IMR-90 (cell line): ENCODE measurements at regions not wholly inside any gene's neighbourhood (a gene's known extent, or its start where the extent isn't known, plus 50 kb on each side); places are given as distances from the start of the nearest gene placed in this dataset.

ENCODE experiments used
- ATAC-seq: fragments of 200-7000 bp; cut with Tn5 transposase; 2 replicates; pipeline ENCODE4 v1.9.1; 2020; ENCODE audit warnings: low read depth, mild to moderate bottlenecking, moderate library complexity
- BruUV-seq: library from RNA; stranded (reverse); fragments of 400-500 nt; replicated peaks from 2 replicates; lab custom pipeline; 2021; lab: Mats Ljungman, UMichigan
- CTCF ChIA-PET: fragments of 300-600 bp; formaldehyde crosslinking; extraction: SDS; loops from one replicate; lab custom pipeline; 2021; ENCODE audit warnings: antibody characterized with exemption; lab: Yijun Ruan, JAX
- POLR2A ChIA-PET: fragments of 300-600 bp; sonication (Branson Sonifier 250); formaldehyde crosslinking; loops from one replicate; lab custom pipeline; 2022; ENCODE audit warnings: antibody characterized with exemption; ENCODE audit not compliant: unreplicated experiment; lab: Charles Lee
- DNase-seq: peaks from one replicate; pipeline ENCODE4 v3.0.0; 2013
- H2AFZ ChIP-seq: replicated peaks from 2 replicates; pipeline ENCODE3; 2013; ENCODE audit warnings: low read length, mild to moderate bottlenecking; ENCODE audit not compliant: poor library complexity
- H2AK5ac ChIP-seq: 2 replicates; pipeline ENCODE4 v1.6.1; 2013; ENCODE audit warnings: low read depth, low read length, inconsistent platforms
- H2AK9ac ChIP-seq: replicated peaks from 2 replicates; pipeline ENCODE3; 2013; ENCODE audit warnings: mild to moderate bottlenecking, low read depth, low read length, moderate library complexity; ENCODE audit not compliant: poor library complexity
- H2BK120ac ChIP-seq: 2 replicates; pipeline ENCODE4 v1.6.1; 2013; ENCODE audit warnings: low read depth, low read length, inconsistent platforms
- H2BK15ac ChIP-seq: 3 replicates; pipeline ENCODE4 v1.6.1; 2013; ENCODE audit warnings: low read depth, low read length, inconsistent platforms
- H2BK20ac ChIP-seq: 2 replicates; pipeline ENCODE4 v1.6.1; 2013; ENCODE audit warnings: low read depth, mild to moderate bottlenecking, inconsistent platforms, low read length, moderate library complexity
- H2BK5ac ChIP-seq: 2 replicates; pipeline ENCODE4 v1.6.1; 2013; ENCODE audit warnings: mild to moderate bottlenecking, low read depth, low read length, inconsistent platforms; ENCODE audit not compliant: poor library complexity, severe bottlenecking
- H3K14ac ChIP-seq: replicated peaks from 2 replicates; pipeline ENCODE4 v1.6.1; 2013; ENCODE audit warnings: low read depth, low read length, inconsistent platforms
- H3K18ac ChIP-seq: 2 replicates; pipeline ENCODE4 v1.6.1; 2013; ENCODE audit warnings: low read depth, low read length, control low read depth
- H3K23ac ChIP-seq: 2 replicates; pipeline ENCODE4 v1.6.1; 2013; ENCODE audit warnings: low read depth, low read length, inconsistent platforms
- H3K27ac ChIP-seq: 2 replicates; pipeline ENCODE4 v1.5.1; 2013; ENCODE audit warnings: mild to moderate bottlenecking, control low read depth, low read length; ENCODE audit not compliant: insufficient read depth
- H3K27me3 ChIP-seq: 2 replicates; pipeline ENCODE4 v1.6.1; 2013; ENCODE audit warnings: low read length; ENCODE audit not compliant: control insufficient read depth, insufficient read depth
- H3K36me3 ChIP-seq: 2 replicates; pipeline ENCODE4 v1.6.1; 2013; ENCODE audit warnings: low read length, mixed read lengths; ENCODE audit not compliant: control insufficient read depth, insufficient read depth
- H3K4ac ChIP-seq: 2 replicates; pipeline ENCODE4 v1.6.1; 2013; ENCODE audit warnings: low read depth, low read length, inconsistent platforms
- H3K4me1 ChIP-seq: 2 replicates; pipeline ENCODE4 v1.6.1; 2013; ENCODE audit warnings: low read length, mixed read lengths; ENCODE audit not compliant: control insufficient read depth, insufficient read depth
- H3K4me2 ChIP-seq: 2 replicates; pipeline ENCODE4 v1.6.1; 2013; ENCODE audit warnings: low read depth, mild to moderate bottlenecking, control low read depth, low read length, moderate library complexity
- H3K4me3 ChIP-seq: 2 replicates; pipeline ENCODE4 v1.5.1; 2013; ENCODE audit warnings: low read depth, mild to moderate bottlenecking, control low read depth, low read length, moderate library complexity; ENCODE audit not compliant: insufficient read depth
- H3K56ac ChIP-seq: 2 replicates; pipeline ENCODE4 v1.6.1; 2013; ENCODE audit warnings: low read length, inconsistent platforms; ENCODE audit not compliant: insufficient read depth; ENCODE audit errors: extremely low read depth
- H3K79me1 ChIP-seq, 2 experiments: 2 replicates each; pipeline ENCODE4 v1.6.1; 2013; ENCODE audit warnings: low read length in 2 of 2, inconsistent platforms in 1 of 2, low read depth in 1 of 2
- H3K9ac ChIP-seq: 2 replicates; pipeline ENCODE4 v1.6.1; 2013; ENCODE audit warnings: low read depth, low read length, control low read depth
- H3K9me1 ChIP-seq: 2 replicates; pipeline ENCODE4 v1.6.1; 2013; ENCODE audit warnings: low read length, inconsistent platforms; ENCODE audit not compliant: insufficient read depth
- H3K9me3 ChIP-seq: 2 replicates; pipeline ENCODE4 v1.6.1; 2013; ENCODE audit warnings: low read length; ENCODE audit not compliant: control insufficient read depth, insufficient read depth
- H4K20me1 ChIP-seq: 2 replicates; pipeline ENCODE4 v1.6.1; 2013; ENCODE audit warnings: low read length, inconsistent platforms; ENCODE audit not compliant: insufficient read depth
- H4K5ac ChIP-seq: 2 replicates; pipeline ENCODE4 v1.6.1; 2013; ENCODE audit warnings: mild to moderate bottlenecking, low read depth, low read length, control low read depth
- H4K8ac ChIP-seq, 2 experiments: 2 replicates each; pipeline ENCODE4 v1.6.1; 2013; ENCODE audit warnings: low read depth in 2 of 2, low read length in 2 of 2, control low read depth in 1 of 2, inconsistent platforms in 1 of 2
- H4K91ac ChIP-seq: 2 replicates; pipeline ENCODE4 v1.6.1; 2013; ENCODE audit warnings: low read depth, low read length, inconsistent platforms; ENCODE audit not compliant: insufficient read depth
- CEBPB ChIP-seq: IDR thresholded peaks from 2 replicates; pipeline ENCODE4 v1.6.1; 2012; ENCODE audit warnings: low read depth, low read length, improper control_type of control experiment
- CHD1 ChIP-seq: IDR thresholded peaks from 2 replicates; pipeline ENCODE4 v1.6.1; 2012; ENCODE audit warnings: low read depth, low read length, improper control_type of control experiment
- FOS ChIP-seq: fragments of 150-350 bp; IDR thresholded peaks from 2 replicates; pipeline ENCODE4 v1.6.1; 2016; ENCODE audit warnings: low read depth, low read length
- MXI1 ChIP-seq: IDR thresholded peaks from 2 replicates; pipeline ENCODE4 v1.6.1; 2012; ENCODE audit warnings: low read depth, mild to moderate bottlenecking, low read length, moderate library complexity, borderline replicate concordance
- NFE2L2 ChIP-seq: fragments of 150-350 bp; IDR thresholded peaks from 2 replicates; pipeline ENCODE4 v1.6.1; 2016; ENCODE audit warnings: low read depth, mild to moderate bottlenecking, low read length
- POLR2A ChIP-seq: IDR thresholded peaks from 2 replicates; pipeline ENCODE4 v1.6.1; 2012; ENCODE audit warnings: mild to moderate bottlenecking, low read depth, low read length
- RAD21 ChIP-seq: IDR thresholded peaks from 2 replicates; pipeline ENCODE4 v1.6.1; 2012; ENCODE audit warnings: low read length, improper control_type of control experiment
- SMC3 ChIP-seq: fragments of 150-350 bp; IDR thresholded peaks from 2 replicates; pipeline ENCODE4 v1.6.1; 2016; ENCODE audit warnings: low read depth, mild to moderate bottlenecking, antibody characterized with exemption, low read length, moderate library complexity
- WGBS, 2 experiments: methylation state at CpG; one replicate each; pipeline versions ENCODE4 v1.1.5 to v1.1.7; 2013; ENCODE audit warnings: missing lambda C conversion rate in 2 of 2; ENCODE audit not compliant: insufficient read length in 1 of 2; ENCODE audit errors: extremely low coverage in 2 of 2; 5-methylcytosine and 5-hydroxymethylcytosine counted together
- dilution Hi-C: fragments of 300-500 bp; cut with HindIII; formaldehyde crosslinking; loops from one replicate; pipeline ENCODE4 v1.14.3; 2018; ENCODE audit warnings: low sequenced_read_pairs; ENCODE audit not compliant: unreplicated experiment
- in situ Hi-C: fragments of 300-500 bp; cut with MboI; formaldehyde crosslinking; loops from 3 replicates; pipeline ENCODE4 v1.14.3; 2019; ENCODE audit warnings: low sequenced_read_pairs, inconsistent platforms, mixed read lengths
- intact Hi-C: fragments of 100-400 bp; cut with micrococcal nuclease; formaldehyde crosslinking; loops from 2 replicates; pipeline ENCODE4 v1.10.0; 2022
- TF ChIP-seq, protein P1 (sequence below): fragments of 150-350 bp; IDR thresholded peaks from 2 replicates; pipeline ENCODE4 v1.6.1; 2016; ENCODE audit warnings: low read depth, mild to moderate bottlenecking, low read length, moderate library complexity, borderline replicate concordance

DNA sequence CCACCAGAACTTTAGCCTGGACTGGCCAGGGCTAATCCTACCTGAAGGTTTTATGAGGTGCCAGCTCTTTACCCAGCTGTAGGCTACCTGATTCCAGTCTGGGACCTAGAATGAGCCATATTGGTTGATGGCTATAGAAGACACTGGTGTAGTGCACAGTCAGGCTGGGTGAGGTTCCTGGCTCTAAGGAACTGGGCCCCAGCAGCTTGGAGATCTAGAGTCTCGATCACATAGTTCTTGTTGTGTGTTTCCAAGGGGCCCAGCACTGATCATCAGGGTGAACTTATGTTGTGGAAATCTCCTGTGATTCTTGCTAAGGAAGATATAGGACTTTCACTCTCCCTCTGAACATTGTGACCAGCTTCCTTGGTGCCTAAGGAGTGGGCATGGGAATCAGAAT lies 236.3 kb downstream of the ZNF536 start:
- H2AK5ac ChIP-seq = no peak overlapping the region
- H2AK9ac ChIP-seq = no peak overlapping the region
- WGBS, 2 experiments = no CpG with 5 or more reads among the region's 1 CpG
- intact Hi-C loops (no loop called here), in situ Hi-C loops (no loop called here), dilution Hi-C loops (no loop called here)
- H3K18ac ChIP-seq = no peak overlapping the region
- H4K8ac ChIP-seq = no peak overlapping the region
- H3K23ac ChIP-seq = no peak overlapping the region
- H3K14ac ChIP-seq = no peak overlapping the region
- no peaks in the 10 kb centered on the region for H3K4me1 ChIP-seq
- no peak overlapping the region for H2BK120ac ChIP-seq
- H3K4me2 ChIP-seq = no peak overlapping the region
- H2BK5ac ChIP-seq = no peak overlapping the region
- H3K9me1 ChIP-seq = no peaks in the 10 kb centered on the region
- H3K4ac ChIP-seq = no peak overlapping the region
- H2BK15ac ChIP-seq = no peak overlapping the region
- no peak overlapping the region for H3K27ac ChIP-seq
- TF ChIP-seq CHD1 = no peak
- no peak for TF ChIP-seq RAD21
- TF ChIP-seq POLR2A = no peak
- TF ChIP-seq SMC3 = no peak
- no peak for TF ChIP-seq NFE2L2
- TF ChIP-seq MXI1 = no peak
- TF ChIP-seq, protein P1, sequence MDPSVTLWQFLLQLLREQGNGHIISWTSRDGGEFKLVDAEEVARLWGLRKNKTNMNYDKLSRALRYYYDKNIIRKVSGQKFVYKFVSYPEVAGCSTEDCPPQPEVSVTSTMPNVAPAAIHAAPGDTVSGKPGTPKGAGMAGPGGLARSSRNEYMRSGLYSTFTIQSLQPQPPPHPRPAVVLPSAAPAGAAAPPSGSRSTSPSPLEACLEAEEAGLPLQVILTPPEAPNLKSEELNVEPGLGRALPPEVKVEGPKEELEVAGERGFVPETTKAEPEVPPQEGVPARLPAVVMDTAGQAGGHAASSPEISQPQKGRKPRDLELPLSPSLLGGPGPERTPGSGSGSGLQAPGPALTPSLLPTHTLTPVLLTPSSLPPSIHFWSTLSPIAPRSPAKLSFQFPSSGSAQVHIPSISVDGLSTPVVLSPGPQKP = no peak
- no peak for TF ChIP-seq CEBPB
- no peak for TF ChIP-seq FOS
- H3K36me3 ChIP-seq = no peaks in the 10 kb centered on the region
- peaks cover 15% of the 10 kb centered on the region for H3K9me3 ChIP-seq
- no peak overlapping the region for H4K5ac ChIP-seq
- H4K91ac ChIP-seq = no peak overlapping the region
- H2BK20ac ChIP-seq = no peak overlapping the region
- ATAC-seq (no peak), DNase-seq (no peak)
- ChIA-PET CTCF (no interaction called here), POLR2A (no interaction called here)
- H2AFZ ChIP-seq = no peak overlapping the region
- H3K9ac ChIP-seq = no peak overlapping the region
- H3K56ac ChIP-seq = no peak overlapping the region
- no TSS peak for BruUV-seq
- H3K79me1 ChIP-seq = no peaks in the 10 kb centered on the region
- no peaks in the 10 kb centered on the region for H3K27me3 ChIP-seq
- no peaks in the 10 kb centered on the region for H4K20me1 ChIP-seq
- H3K4me3 ChIP-seq = no peak overlapping the region
